Endothelial cell of umbilical vein (primary cell): ENCODE measurements at regions not wholly inside any gene's neighbourhood (a gene's known extent, or its start where the extent isn't known, plus 50 kb on each side); places are given as distances from the start of the nearest gene placed in this dataset.
"Not testable (repeated sequence)": the region's sequence is repeated elsewhere in the genome, so short reads cannot be mapped to it uniquely, and the experiment has no call there.

Source experiments
- BruUV-seq: library from RNA; stranded (reverse); fragments of 400-500 nt; replicated peaks from 2 replicates; lab custom pipeline; 2021; lab: Mats Ljungman, UMichigan
- CTCF ChIA-PET: fragments of 300-600, 350-600 bp; sonication (Branson Sonifier 250); formaldehyde crosslinking; loops from one replicate; lab custom pipeline; 2021; ENCODE audit warnings: antibody characterized with exemption, inconsistent platforms; lab: Charles Lee
- POLR2A ChIA-PET: fragments of 300-600, 350-600 bp; sonication (Branson Sonifier 250); formaldehyde crosslinking; loops from one replicate; lab custom pipeline; 2021; ENCODE audit warnings: antibody characterized with exemption, inconsistent platforms; lab: Charles Lee
- DNase-seq: peaks from one replicate; pipeline ENCODE4 v3.0.0-alpha.2; 2011; ENCODE audit warnings: low read depth, low spot score
- FAIRE-seq: peaks from 2 replicates; lab custom pipeline; 2011; peaks lifted over from hg19 to GRCh38; lab: Jason Lieb, UNC
- H2AFZ ChIP-seq: 2 replicates; pipeline ENCODE4 v1.6.0; 2012; ENCODE audit warnings: low read depth, low read length, control low read depth, inconsistent platforms
- H3K27ac ChIP-seq: 2 replicates; pipeline ENCODE4 v1.5.1; 2011; ENCODE audit warnings: low read depth, mild to moderate bottlenecking, control low read depth, low read length, moderate library complexity; ENCODE audit not compliant: insufficient read depth
- H3K27me3 ChIP-seq, 2 experiments: 2 replicates each; pipeline versions ENCODE4 v1.6.0 to v1.6.1; 2011; ENCODE audit warnings: low read length in 2 of 2, mixed read lengths in 1 of 2; ENCODE audit not compliant: control insufficient read depth in 2 of 2, insufficient read depth in 2 of 2
- H3K36me3 ChIP-seq, 2 experiments: 2 replicates in 1 of 2; 3 replicates in 1 of 2; pipeline ENCODE4 v1.5.1; 2011; ENCODE audit warnings: low read length in 2 of 2, mild to moderate bottlenecking in 1 of 2, moderate library complexity in 1 of 2; ENCODE audit not compliant: control insufficient read depth in 2 of 2, insufficient read depth in 2 of 2; ENCODE audit errors: extremely low read depth in 1 of 2
- H3K4me1 ChIP-seq: 3 replicates; pipeline ENCODE4 v1.5.1; 2011; ENCODE audit warnings: mild to moderate bottlenecking, low read length; ENCODE audit not compliant: control insufficient read depth, insufficient read depth; ENCODE audit errors: extremely low read depth
- H3K4me2 ChIP-seq: 2 replicates; pipeline ENCODE4 v1.6.1; 2011; ENCODE audit warnings: low read length, control low read depth, mixed read lengths; ENCODE audit not compliant: insufficient read depth
- H3K4me3 ChIP-seq, 3 experiments: fragments of 200-600 bp in 1 of 3; sonication (generic), shearing (Covaris generic) in 1 of 3; replicated peaks in 1 of 3; 2 replicates each; pipeline ENCODE4 v1.5.1; 2011 to 2016; ENCODE audit warnings: control low read depth in 3 of 3, low read length in 3 of 3, mild to moderate bottlenecking in 2 of 3, inconsistent platforms in 1 of 3, low read depth in 1 of 3, moderate library complexity in 1 of 3; ENCODE audit not compliant: insufficient read depth in 1 of 3
- H3K79me2 ChIP-seq: 2 replicates; pipeline ENCODE4 v1.6.0; 2012; ENCODE audit warnings: low read length, inconsistent platforms; ENCODE audit not compliant: control insufficient read depth, insufficient read depth
- H3K9ac ChIP-seq: replicated peaks from 2 replicates; pipeline ENCODE3; 2011; ENCODE audit warnings: low read length, control low read depth; ENCODE audit not compliant: insufficient read depth; ENCODE audit errors: extremely low read depth
- H3K9me1 ChIP-seq: replicated peaks from 3 replicates; pipeline ENCODE4 v1.6.0; 2011; ENCODE audit warnings: mild to moderate bottlenecking, low read length; ENCODE audit not compliant: control insufficient read depth, insufficient read depth; ENCODE audit errors: extremely low read depth
- H3K9me3 ChIP-seq: replicated peaks from 2 replicates; pipeline ENCODE4 v1.5.1; 2012; ENCODE audit warnings: low read length, inconsistent platforms; ENCODE audit not compliant: control insufficient read depth, insufficient read depth
- H4K20me1 ChIP-seq: replicated peaks from 2 replicates; pipeline ENCODE3; 2011; ENCODE audit warnings: mild to moderate bottlenecking, low read length; ENCODE audit not compliant: control insufficient read depth, insufficient read depth; ENCODE audit errors: extremely low read depth
- EZH2 ChIP-seq: IDR thresholded peaks from 2 replicates; pipeline ENCODE4 v1.6.1; 2012; ENCODE audit warnings: borderline replicate concordance, low read depth, mild to moderate bottlenecking, moderate library complexity, low read length, inconsistent platforms; ENCODE audit not compliant: severe bottlenecking
- FOS ChIP-seq: IDR thresholded peaks from 2 replicates; pipeline ENCODE4 v1.6.1; 2011; ENCODE audit warnings: mild to moderate bottlenecking, low read length, moderate library complexity, borderline replicate concordance; ENCODE audit not compliant: insufficient read depth
- GATA2 ChIP-seq: IDR thresholded peaks from 2 replicates; pipeline ENCODE4 v1.7.0; 2011; ENCODE audit warnings: low read depth, mild to moderate bottlenecking, moderate library complexity, mixed read lengths, low read length; ENCODE audit not compliant: insufficient read length, insufficient read depth
- JUN ChIP-seq: IDR thresholded peaks from 2 replicates; pipeline ENCODE4 v1.6.1; 2011; ENCODE audit warnings: borderline replicate concordance, low read depth; ENCODE audit not compliant: insufficient read length, insufficient read depth
- MYC ChIP-seq: IDR thresholded peaks from one replicate; pipeline ENCODE4 v1.6.1; 2011; ENCODE audit warnings: mild to moderate bottlenecking, low read depth, low read length
- POLR2A ChIP-seq: IDR thresholded peaks from 2 replicates; pipeline ENCODE4 v1.6.1; 2012; ENCODE audit warnings: low read depth, mild to moderate bottlenecking, control low read depth, low read length
- POLR2AphosphoS5 ChIP-seq: IDR thresholded peaks from 2 replicates; pipeline ENCODE4 v1.6.1; 2012; ENCODE audit warnings: low read depth, mild to moderate bottlenecking, control low read depth, low read length, moderate library complexity; ENCODE audit not compliant: insufficient read depth
- dilution Hi-C: fragments of 300-500 bp; cut with MboI; formaldehyde crosslinking; loops from one replicate; pipeline ENCODE4 v1.15.0; 2019; ENCODE audit warnings: low sequenced_read_pairs; ENCODE audit not compliant: extremely low pct_ligation_motif_present
- intact Hi-C: fragments of 100-400 bp; cut with micrococcal nuclease; formaldehyde crosslinking; loops from one replicate; pipeline ENCODE4 v1.10.0; 2022
- TF ChIP-seq, protein P1 (sequence below), 2 donors: IDR thresholded peaks; 1 replicate in 1 of 2; 2 replicates in 1 of 2; pipeline ENCODE4 v1.5.1; 2011; ENCODE audit warnings: low read length in 2 of 2, mild to moderate bottlenecking in 2 of 2, moderate library complexity in 2 of 2, control low read depth in 1 of 2, inconsistent platforms in 1 of 2, low read depth in 1 of 2; ENCODE audit not compliant: insufficient read depth in 1 of 2; ENCODE audit errors: extremely low read depth in 1 of 2
- TF ChIP-seq, protein P2 (sequence below): IDR thresholded peaks from 2 replicates; pipeline ENCODE4 v1.6.1; 2011; ENCODE audit not compliant: insufficient read depth, insufficient read length

DNA sequence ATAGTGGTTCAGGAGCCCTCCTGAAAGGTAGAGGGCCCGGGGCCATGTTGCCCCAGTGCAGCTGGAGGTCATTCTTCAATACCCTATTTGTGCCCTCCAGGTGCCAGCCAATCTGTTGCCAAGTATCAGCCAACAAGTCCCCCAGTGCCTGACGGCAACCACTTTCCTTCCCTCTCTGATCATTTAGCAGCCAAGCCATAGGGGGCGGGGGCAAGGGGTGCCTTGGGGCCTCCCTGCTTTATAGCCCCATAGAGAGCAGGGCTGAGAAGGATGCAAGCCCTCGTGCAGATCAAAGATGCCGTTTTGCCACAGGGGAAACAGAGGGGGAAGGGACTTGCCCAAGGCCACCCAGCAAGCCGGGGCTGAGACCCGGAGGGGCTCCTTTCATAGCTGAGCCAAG, 149.0 kb upstream of the CHST15 start:
- Histone ChIP-seq H3K27ac (no peak overlapping the region), H2AFZ (no peak overlapping the region), H3K36me3 (no peaks in the 10 kb centered on the region), H3K9ac (no peak overlapping the region), H3K9me3 (no peaks in the 10 kb centered on the region), H3K9me1 (no peaks in the 10 kb centered on the region), H3K4me1 (no peaks in the 10 kb centered on the region), H3K4me3 (no peak overlapping the region), H4K20me1 (no peaks in the 10 kb centered on the region), H3K4me2 (no peak overlapping the region), H3K27me3 (no peaks in the 10 kb centered on the region), H3K79me2 (no peaks in the 10 kb centered on the region)
- TF ChIP-seq JUN (no peak), POLR2A (no peak), MYC (no peak), POLR2AphosphoS5 (no peak), FOS (no peak), EZH2 (no peak), GATA2 (no peak)
- TF ChIP-seq, protein P1, sequence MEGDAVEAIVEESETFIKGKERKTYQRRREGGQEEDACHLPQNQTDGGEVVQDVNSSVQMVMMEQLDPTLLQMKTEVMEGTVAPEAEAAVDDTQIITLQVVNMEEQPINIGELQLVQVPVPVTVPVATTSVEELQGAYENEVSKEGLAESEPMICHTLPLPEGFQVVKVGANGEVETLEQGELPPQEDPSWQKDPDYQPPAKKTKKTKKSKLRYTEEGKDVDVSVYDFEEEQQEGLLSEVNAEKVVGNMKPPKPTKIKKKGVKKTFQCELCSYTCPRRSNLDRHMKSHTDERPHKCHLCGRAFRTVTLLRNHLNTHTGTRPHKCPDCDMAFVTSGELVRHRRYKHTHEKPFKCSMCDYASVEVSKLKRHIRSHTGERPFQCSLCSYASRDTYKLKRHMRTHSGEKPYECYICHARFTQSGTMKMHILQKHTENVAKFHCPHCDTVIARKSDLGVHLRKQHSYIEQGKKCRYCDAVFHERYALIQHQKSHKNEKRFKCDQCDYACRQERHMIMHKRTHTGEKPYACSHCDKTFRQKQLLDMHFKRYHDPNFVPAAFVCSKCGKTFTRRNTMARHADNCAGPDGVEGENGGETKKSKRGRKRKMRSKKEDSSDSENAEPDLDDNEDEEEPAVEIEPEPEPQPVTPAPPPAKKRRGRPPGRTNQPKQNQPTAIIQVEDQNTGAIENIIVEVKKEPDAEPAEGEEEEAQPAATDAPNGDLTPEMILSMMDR (IDR thresholded peaks at IDR 0.05; ENCODE audit: extremely low read depth in 1 of 2, insufficient read depth in 1 of 2, low read depth in 1 of 2, low read length in 2 of 2) = no peak
- TF ChIP-seq, protein P2, sequence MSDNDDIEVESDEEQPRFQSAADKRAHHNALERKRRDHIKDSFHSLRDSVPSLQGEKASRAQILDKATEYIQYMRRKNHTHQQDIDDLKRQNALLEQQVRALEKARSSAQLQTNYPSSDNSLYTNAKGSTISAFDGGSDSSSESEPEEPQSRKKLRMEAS = no peak
- BruUV-seq = no TSS peak
- POLR2A ChIA-PET = no interaction called here
- DNase-seq (no peak), FAIRE-seq (no peak)
- dilution Hi-C loops = no loop called here
- intact Hi-C loops = no loop called here
- CTCF ChIA-PET = no interaction called here

DNA sequence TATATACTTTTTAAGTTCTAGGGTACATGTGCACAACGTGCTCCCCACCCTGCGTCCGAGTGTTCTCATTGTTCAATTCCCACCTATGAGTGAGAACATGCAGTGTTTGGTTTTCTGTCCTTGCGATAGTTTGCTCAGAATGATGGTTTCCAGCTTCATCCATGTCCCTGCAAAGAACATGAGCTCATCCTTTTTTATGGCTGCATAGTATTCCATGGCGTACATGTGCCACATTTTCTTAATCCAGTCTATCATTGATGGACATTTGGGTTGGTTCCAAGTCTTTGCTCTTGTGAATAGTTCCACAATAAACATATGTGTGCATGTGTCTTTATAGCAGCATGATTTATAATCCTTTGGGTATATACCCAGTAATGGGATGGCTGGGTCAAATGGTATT, 148.1 kb upstream of the CHST15 start:
- H2AFZ ChIP-seq, dilution Hi-C loops, H3K9me3 ChIP-seq, H3K4me2 ChIP-seq, H3K36me3 ChIP-seq, FAIRE-seq, H3K9ac ChIP-seq, H3K9me1 ChIP-seq, POLR2A ChIA-PET, DNase-seq, BruUV-seq, H3K4me3 ChIP-seq, H3K27me3 ChIP-seq, H3K4me1 ChIP-seq, H3K27ac ChIP-seq, CTCF ChIA-PET, intact Hi-C loops, H4K20me1 ChIP-seq, H3K79me2 ChIP-seq: not testable (repeated sequence)
